ENCODE measurements at regions not wholly inside any gene's neighbourhood (a gene's known extent, or its start where the extent isn't known, plus 50 kb on each side); places are given as distances from the start of the nearest gene placed in this dataset.
A peak's percentile ranks its signal among the peaks of the same experiment; 100 is the strongest.

- no peaks in the 10 kb centered on the region for H3K27me3 ChIP-seq (ENCODE audit: insufficient read depth, low read depth, low read length)
- no peaks in the 10 kb centered on the region for H3K79me2 ChIP-seq (replicated peaks; ENCODE audit: insufficient read depth, low read length)
- H4K20me1 ChIP-seq (ENCODE audit: insufficient read depth): no peaks in the 10 kb centered on the region
- peak overlapping the region; percentile 10 for H3K27ac ChIP-seq (ENCODE audit: low read length)
- H3K4me3 ChIP-seq (ENCODE audit: low read length): no peak overlapping the region
- no peak overlapping the region for H3K9ac ChIP-seq (ENCODE audit: low read length)
- no peaks in the 10 kb centered on the region for H3K9me2 ChIP-seq (ENCODE audit: insufficient read depth, low read length)
- no peak overlapping the region for H3K4me2 ChIP-seq (ENCODE audit: low read length)
- no peaks in the 10 kb centered on the region for H3K36me3 ChIP-seq (ENCODE audit: insufficient read depth, low read length)
- TF ChIP-seq, protein P1, sequence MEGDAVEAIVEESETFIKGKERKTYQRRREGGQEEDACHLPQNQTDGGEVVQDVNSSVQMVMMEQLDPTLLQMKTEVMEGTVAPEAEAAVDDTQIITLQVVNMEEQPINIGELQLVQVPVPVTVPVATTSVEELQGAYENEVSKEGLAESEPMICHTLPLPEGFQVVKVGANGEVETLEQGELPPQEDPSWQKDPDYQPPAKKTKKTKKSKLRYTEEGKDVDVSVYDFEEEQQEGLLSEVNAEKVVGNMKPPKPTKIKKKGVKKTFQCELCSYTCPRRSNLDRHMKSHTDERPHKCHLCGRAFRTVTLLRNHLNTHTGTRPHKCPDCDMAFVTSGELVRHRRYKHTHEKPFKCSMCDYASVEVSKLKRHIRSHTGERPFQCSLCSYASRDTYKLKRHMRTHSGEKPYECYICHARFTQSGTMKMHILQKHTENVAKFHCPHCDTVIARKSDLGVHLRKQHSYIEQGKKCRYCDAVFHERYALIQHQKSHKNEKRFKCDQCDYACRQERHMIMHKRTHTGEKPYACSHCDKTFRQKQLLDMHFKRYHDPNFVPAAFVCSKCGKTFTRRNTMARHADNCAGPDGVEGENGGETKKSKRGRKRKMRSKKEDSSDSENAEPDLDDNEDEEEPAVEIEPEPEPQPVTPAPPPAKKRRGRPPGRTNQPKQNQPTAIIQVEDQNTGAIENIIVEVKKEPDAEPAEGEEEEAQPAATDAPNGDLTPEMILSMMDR (IDR thresholded peaks at IDR 0.05; ENCODE audit: poor library complexity, severe bottlenecking): no peak
- TF ChIP-seq TAF1 (IDR thresholded peaks at IDR 0.05; ENCODE audit: low read depth): no peak
- TF ChIP-seq SMC3 (conservative IDR thresholded peaks at IDR 0.05; ENCODE audit: poor library complexity): no peak
- TF ChIP-seq MXI1 (conservative IDR thresholded peaks at IDR 0.05; ENCODE audit: poor library complexity, severe bottlenecking): no peak
- TF ChIP-seq RAD21 (conservative IDR thresholded peaks at IDR 0.05): no peak
- TF ChIP-seq EP300 (conservative IDR thresholded peaks at IDR 0.05; ENCODE audit: poor library complexity, severe bottlenecking): peak; percentile 29
- no peaks in the 10 kb centered on the region for H3K9me3 ChIP-seq (ENCODE audit: low read length)
- no peak overlapping the region for H2AFZ ChIP-seq (ENCODE audit: low read depth, low read length)
- H3F3A ChIP-seq (ENCODE audit: insufficient read depth, low read length, poor library complexity, severe bottlenecking): no peaks in the 10 kb centered on the region
Measured at GRCh38 chr5:164350236-164350635, 844.8 kb downstream of the MAT2B start.

DNA sequence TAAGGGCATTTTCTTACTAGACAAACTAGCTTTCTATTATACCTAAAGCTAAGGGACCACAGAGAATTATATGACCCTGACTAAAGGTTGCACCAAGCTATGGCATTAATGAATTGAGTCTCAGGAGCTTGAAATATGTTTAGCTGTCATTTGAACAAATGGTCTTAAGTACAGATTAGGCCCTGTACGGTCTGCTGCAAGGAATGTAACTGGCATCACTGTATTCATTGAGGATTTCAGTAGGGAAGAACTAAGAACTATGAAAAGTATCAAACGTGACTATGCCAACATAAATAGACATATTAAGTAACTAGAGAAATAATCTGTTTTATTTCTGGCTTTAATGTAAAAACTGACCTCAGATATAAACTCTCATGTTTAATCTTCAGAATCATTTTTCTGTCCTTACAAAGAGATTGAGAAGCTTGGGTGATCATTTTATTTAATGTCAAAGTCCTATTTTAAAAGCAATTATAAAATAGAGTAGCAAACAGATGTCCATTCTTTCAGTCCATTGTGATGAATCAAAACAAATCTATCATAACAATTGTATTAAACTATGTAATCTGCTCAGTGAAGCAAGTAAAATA is 845.9 kb downstream of the MAT2B start:
- Histone ChIP-seq H3K27me3 (ENCODE audit: insufficient read depth, low read depth, low read length) (no peaks in the 10 kb centered on the region), H3K36me3 (ENCODE audit: insufficient read depth, low read length) (no peaks in the 10 kb centered on the region), H3K9me3 (ENCODE audit: low read length) (no peaks in the 10 kb centered on the region), H2AFZ (ENCODE audit: low read depth, low read length) (no peak overlapping the region), H3F3A (ENCODE audit: insufficient read depth, low read length, poor library complexity, severe bottlenecking) (no peaks in the 10 kb centered on the region), H4K20me1 (ENCODE audit: insufficient read depth) (no peaks in the 10 kb centered on the region), H3K9ac (ENCODE audit: low read length) (no peak overlapping the region), H3K9me2 (ENCODE audit: insufficient read depth, low read length) (no peaks in the 10 kb centered on the region), H3K4me2 (ENCODE audit: low read length) (no peak overlapping the region), H3K4me3 (ENCODE audit: low read length) (no peak overlapping the region), H3K79me2 (replicated peaks; ENCODE audit: insufficient read depth, low read length) (no peaks in the 10 kb centered on the region), H3K27ac (ENCODE audit: low read length) (no peak overlapping the region)
- TF ChIP-seq RAD21 (conservative IDR thresholded peaks at IDR 0.05) (no peak), POLR2AphosphoS5 (IDR thresholded peaks at IDR 0.05) (no peak), EP300 (conservative IDR thresholded peaks at IDR 0.05; ENCODE audit: poor library complexity, severe bottlenecking) (no peak), TAF1 (IDR thresholded peaks at IDR 0.05; ENCODE audit: low read depth) (no peak), REST (IDR thresholded peaks at IDR 0.05; ENCODE audit: borderline replicate concordance) (no peak), EZH2 (IDR thresholded peaks at IDR 0.05; ENCODE audit: borderline replicate concordance, insufficient read depth, low read length, poor library complexity, severe bottlenecking) (no peak), MXI1 (conservative IDR thresholded peaks at IDR 0.05; ENCODE audit: poor library complexity, severe bottlenecking) (no peak), SMC3 (conservative IDR thresholded peaks at IDR 0.05; ENCODE audit: poor library complexity) (no peak)
- TF ChIP-seq, protein P1 (IDR thresholded peaks at IDR 0.05; ENCODE audit: poor library complexity, severe bottlenecking): no peak
